ENCODE measurements at regions not wholly inside any gene's neighbourhood (a gene's known extent, or its start where the extent isn't known, plus 50 kb on each side); places are given as distances from the start of the nearest gene placed in this dataset.

DNA sequence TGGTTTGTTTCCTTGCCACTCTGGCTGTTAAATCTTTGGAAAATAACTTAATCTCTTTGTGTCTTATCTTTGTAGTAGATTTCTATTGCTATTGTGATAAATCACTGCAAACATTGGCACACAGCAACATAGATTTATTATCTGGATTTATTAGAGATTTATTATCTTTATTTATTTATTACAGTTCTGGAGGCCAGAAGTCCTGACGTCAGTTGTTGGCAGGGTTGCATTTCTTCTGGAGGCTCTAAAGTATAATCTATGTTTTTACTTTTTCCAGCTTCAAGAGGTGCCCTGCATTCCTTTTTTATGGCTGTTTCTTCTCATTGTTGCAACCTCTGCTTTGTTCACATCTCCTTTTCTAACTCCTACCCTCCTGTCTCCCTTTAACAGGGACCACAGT is 542.8 kb downstream of the GRXCR1 start:
- peaks cover 0 to 16% (median 2%) of the 10 kb centered on the region in 4 donors for H3K9me3 ChIP-seq
- no peak overlapping the region for H3K4me3 ChIP-seq
- no peaks in the 10 kb centered on the region for H3K27me3 ChIP-seq
- H3K27ac ChIP-seq: no peak overlapping the region
- no peaks in the 10 kb centered on the region for H3K36me3 ChIP-seq
- WGBS, 2 donors: 75 to 80% methylated on average over 1 of the region's 1 CpG
- TF ChIP-seq CTCF (IDR thresholded peaks at IDR 0.05) (no peak), EP300 (IDR thresholded peaks at IDR 0.05) (no peak), POLR2A (IDR thresholded peaks at IDR 0.05) (no peak)
- no peaks in the 10 kb centered on the region for H3K4me1 ChIP-seq
- no peak for DNase-seq (ENCODE audit: low spot score in 2 of 2)

DNA sequence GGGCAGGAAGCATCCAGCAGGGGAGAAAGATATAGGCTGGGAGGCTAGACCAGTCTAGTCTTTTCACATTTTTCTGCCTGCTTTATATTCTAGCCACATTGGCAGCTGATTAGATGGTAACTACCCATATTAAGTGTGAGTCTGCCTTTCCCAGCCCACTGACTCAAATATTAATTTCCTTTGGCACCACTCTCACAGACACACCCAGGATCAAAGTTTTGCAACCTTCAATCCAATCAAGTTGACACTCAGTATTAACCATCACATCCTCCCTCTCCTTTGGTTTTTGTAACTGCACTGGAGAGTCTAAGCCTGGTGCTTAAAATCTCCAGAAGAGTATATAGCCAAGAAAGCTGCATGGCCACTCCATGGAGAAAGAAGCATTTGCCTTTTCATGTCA is 560.4 kb downstream of the GRXCR1 start:
- no peaks in the 10 kb centered on the region for H3K36me3 ChIP-seq
- no peak for DNase-seq (ENCODE audit: low spot score in 2 of 2)
- no peak for TF ChIP-seq POLR2A (IDR thresholded peaks at IDR 0.05)
- TF ChIP-seq CTCF (IDR thresholded peaks at IDR 0.05): no peak
- TF ChIP-seq EP300 (IDR thresholded peaks at IDR 0.05): no peak
- H3K27ac ChIP-seq: no peak overlapping the region
- H3K4me1 ChIP-seq: no peaks in the 10 kb centered on the region
- H3K27me3 ChIP-seq: no peaks in the 10 kb centered on the region
- no peaks in the 10 kb centered on the region for H3K9me3 ChIP-seq
- H3K4me3 ChIP-seq: no peak overlapping the region

GRCh38 chr4:43456383-43456782 is 563.9 kb downstream of the GRXCR1 start:
- Histone ChIP-seq H3K4me3 (no peak overlapping the region), H3K4me1 (no peaks in the 10 kb centered on the region), H3K9me3 (no peaks in the 10 kb centered on the region), H3K27ac (no peak overlapping the region), H3K36me3 (no peaks in the 10 kb centered on the region), H3K27me3 (no peaks in the 10 kb centered on the region)
- 69 to 79% methylated on average over 2 of the region's 2 CpGs for WGBS, 2 donors
- no peak for DNase-seq (ENCODE audit: low spot score in 2 of 2)
- TF ChIP-seq CTCF (IDR thresholded peaks at IDR 0.05) (no peak), POLR2A (IDR thresholded peaks at IDR 0.05) (no peak), EP300 (IDR thresholded peaks at IDR 0.05) (no peak)

GRCh38 chr4:43457866-43458265 is 565.4 kb downstream of the GRXCR1 start:
- H3K27me3 ChIP-seq: no peaks in the 10 kb centered on the region
- 83 to 88% methylated on average over 2 of the region's 2 CpGs for WGBS, 2 donors
- TF ChIP-seq CTCF (IDR thresholded peaks at IDR 0.05): no peak
- TF ChIP-seq EP300 (IDR thresholded peaks at IDR 0.05): no peak
- TF ChIP-seq POLR2A (IDR thresholded peaks at IDR 0.05): no peak

GRCh38 chr4:43458293-43458692 is 565.8 kb downstream of the GRXCR1 start:
- Histone ChIP-seq H3K36me3 (no peaks in the 10 kb centered on the region), H3K4me1 (no peaks in the 10 kb centered on the region), H3K4me3 (no peak overlapping the region), H3K27me3 (no peaks in the 10 kb centered on the region), H3K27ac (no peak overlapping the region), H3K9me3 (no peaks in the 10 kb centered on the region)
- DNase-seq (ENCODE audit: low spot score in 2 of 2): no peak
- TF ChIP-seq POLR2A (IDR thresholded peaks at IDR 0.05) (no peak), EP300 (IDR thresholded peaks at IDR 0.05) (no peak), CTCF (IDR thresholded peaks at IDR 0.05) (no peak)
- 71 to 75% methylated on average over 4 of the region's 4 CpGs for WGBS, 2 donors

More at GRCh38 chr4:43457866-43458265, 565.4 kb downstream of the GRXCR1 start:
- H3K4me1 ChIP-seq: no peaks in the 10 kb centered on the region
- no peaks in the 10 kb centered on the region for H3K36me3 ChIP-seq
- no peaks in the 10 kb centered on the region for H3K9me3 ChIP-seq
- DNase-seq (ENCODE audit: low spot score in 2 of 2): no peak
- H3K4me3 ChIP-seq: no peak overlapping the region
- no peak overlapping the region for H3K27ac ChIP-seq
